WTC11 (cell line): ENCODE measurements at regions not wholly inside any gene's neighbourhood (a gene's known extent, or its start where the extent isn't known, plus 50 kb on each side); places are given as distances from the start of the nearest gene placed in this dataset.

Source experiments
- ATAC-seq: fragments of 200-7000 bp; cut with Tn5 transposase; 2 replicates; pipeline ENCODE4 v1.10.0; 2021; ENCODE audit warnings: mild to moderate bottlenecking, moderate library complexity
- CTCF ChIA-PET: fragments of 300-600 bp; sonication (Branson Sonifier 250); formaldehyde crosslinking; loops from one replicate; lab custom pipeline; 2021; ENCODE audit warnings: antibody characterized with exemption; lab: Charles Lee
- POLR2A ChIA-PET: fragments of 350-600 bp; sonication (Branson Sonifier 250); formaldehyde crosslinking; loops from one replicate; lab custom pipeline; 2021; ENCODE audit warnings: antibody characterized with exemption; lab: Charles Lee
- DNase-seq: peaks from one replicate; pipeline ENCODE4 v3.0.0; 2021; ENCODE audit warnings: low spot score
- H3K27ac Mint-ChIP-seq: 2 replicates; pipeline ENCODE4 v1.8.0; 2021; ENCODE audit warnings: mixed read lengths
- H3K27me3 Mint-ChIP-seq: 2 replicates; pipeline ENCODE4 v1.8.0; 2021; ENCODE audit warnings: low read depth, mild to moderate bottlenecking, moderate library complexity, mixed read lengths
- H3K36me3 Mint-ChIP-seq: 2 replicates; pipeline ENCODE4 v1.8.0; 2021; ENCODE audit warnings: mixed read lengths
- H3K4me1 Mint-ChIP-seq: 2 replicates; pipeline ENCODE4 v1.8.0; 2022; ENCODE audit warnings: mixed read lengths
- H3K4me3 Mint-ChIP-seq: 2 replicates; pipeline ENCODE4 v1.8.0; 2021; ENCODE audit warnings: mild to moderate bottlenecking, moderate library complexity, mixed read lengths
- H3K9me3 Mint-ChIP-seq: 2 replicates; pipeline ENCODE4 v1.8.0; 2021; ENCODE audit warnings: mixed read lengths
- ARID4B ChIP-seq: sonication (generic); formaldehyde crosslinking; IDR thresholded peaks from 2 replicates; pipeline ENCODE4 v1.8.0; 2023; ENCODE audit warnings: missing genetic modification reagents, mild to moderate bottlenecking, borderline replicate concordance
- ATF1 ChIP-seq: sonication (generic); formaldehyde crosslinking; IDR thresholded peaks from 2 replicates; pipeline ENCODE4 v1.8.1; 2023; ENCODE audit warnings: mild to moderate bottlenecking, moderate library complexity, missing genetic modification reagents
- CDX4 ChIP-seq: fragments of 250-450 bp; sonication (Bioruptor Pico); IDR thresholded peaks from 2 replicates; pipeline ENCODE4 v1.9.0; 2021; ENCODE audit warnings: moderate library complexity, mild to moderate bottlenecking, inconsistent platforms, borderline replicate concordance
- FOXJ3 ChIP-seq: sonication (generic); formaldehyde crosslinking; IDR thresholded peaks from 2 replicates; pipeline ENCODE4 v1.9.0; 2021; ENCODE audit warnings: missing genetic modification reagents, mild to moderate bottlenecking, borderline replicate concordance
- FOXK1 ChIP-seq: sonication (generic); formaldehyde crosslinking; IDR thresholded peaks from 2 replicates; pipeline ENCODE4 v1.8.0; 2022; ENCODE audit warnings: mild to moderate bottlenecking, moderate library complexity, missing genetic modification reagents
- FOXP4 ChIP-seq: sonication (generic); formaldehyde crosslinking; IDR thresholded peaks from 2 replicates; pipeline ENCODE4 v1.8.0; 2022; ENCODE audit warnings: mild to moderate bottlenecking, missing genetic modification reagents
- NR1H2 ChIP-seq: sonication (generic); formaldehyde crosslinking; IDR thresholded peaks from 2 replicates; pipeline ENCODE4 v1.9.0; 2021; ENCODE audit warnings: mild to moderate bottlenecking, moderate library complexity, missing genetic modification reagents
- OVOL2 ChIP-seq: fragments of 250-450 bp; sonication (Bioruptor Pico); IDR thresholded peaks from 2 replicates; pipeline ENCODE4 v1.9.0; 2021; ENCODE audit warnings: mild to moderate bottlenecking, borderline replicate concordance
- RELA ChIP-seq: sonication (generic); formaldehyde crosslinking; IDR thresholded peaks from 2 replicates; pipeline ENCODE4 v1.8.1; 2022; ENCODE audit warnings: missing genetic modification reagents, mild to moderate bottlenecking, borderline replicate concordance
- RORB ChIP-seq: fragments of 250-450 bp; sonication (Bioruptor Pico); IDR thresholded peaks from 2 replicates; pipeline ENCODE4 v1.9.0; 2021; ENCODE audit warnings: mild to moderate bottlenecking
- USF2 ChIP-seq: sonication (generic); formaldehyde crosslinking; IDR thresholded peaks from 2 replicates; pipeline ENCODE4 v1.8.1; 2023; ENCODE audit warnings: mild to moderate bottlenecking, missing genetic modification reagents, moderate library complexity
- ZBTB21 ChIP-seq: sonication (generic); formaldehyde crosslinking; IDR thresholded peaks from 2 replicates; pipeline ENCODE4 v1.8.1; 2023; ENCODE audit warnings: mild to moderate bottlenecking, missing genetic modification reagents, borderline replicate concordance
- ZBTB43 ChIP-seq: sonication (generic); formaldehyde crosslinking; IDR thresholded peaks from 2 replicates; pipeline ENCODE4 v1.8.1; 2023; ENCODE audit warnings: mild to moderate bottlenecking, missing genetic modification reagents
- ZMAT4 ChIP-seq: fragments of 250-450 bp; sonication (Bioruptor Pico); IDR thresholded peaks from 2 replicates; pipeline ENCODE4 v1.9.0; 2021; ENCODE audit warnings: mild to moderate bottlenecking
- ZNF121 ChIP-seq: sonication (generic); formaldehyde crosslinking; IDR thresholded peaks from 2 replicates; pipeline ENCODE4 v1.8.0; 2023; ENCODE audit warnings: missing genetic modification reagents
- ZNF317 ChIP-seq: sonication (generic); formaldehyde crosslinking; IDR thresholded peaks from 2 replicates; pipeline ENCODE4 v1.8.1; 2023; ENCODE audit warnings: low read depth, mild to moderate bottlenecking, moderate library complexity, missing genetic modification reagents, borderline replicate concordance
- ZNF423 ChIP-seq: fragments of 250-450 bp; sonication (Bioruptor Pico); IDR thresholded peaks from 2 replicates; pipeline ENCODE4 v2.1.2; 2022; ENCODE audit warnings: mild to moderate bottlenecking, moderate library complexity
- TF ChIP-seq, protein P1 (sequence below): sonication (generic); formaldehyde crosslinking; conservative IDR thresholded peaks from 2 replicates; pipeline ENCODE4 v1.8.1; 2022; ENCODE audit warnings: mild to moderate bottlenecking, missing genetic modification reagents
- TF ChIP-seq, protein P2 (sequence below): sonication (generic); formaldehyde crosslinking; IDR thresholded peaks from 2 replicates; pipeline ENCODE4 v1.8.1; 2022; ENCODE audit warnings: low read depth, mild to moderate bottlenecking, moderate library complexity, missing genetic modification reagents, borderline replicate concordance
- TF ChIP-seq, protein P3 (sequence below): sonication (generic); formaldehyde crosslinking; IDR thresholded peaks from 2 replicates; pipeline ENCODE4 v1.8.0; 2022; ENCODE audit warnings: mild to moderate bottlenecking, missing genetic modification reagents

- TF ChIP-seq ZNF121 (CRISPR knock-in tag) (no peak), ZBTB21 (no peak), ZNF423 (CRISPR knock-in tag) (no peak), ZBTB43 (no peak), RORB (CRISPR knock-in tag) (no peak), ZNF317 (CRISPR knock-in tag) (no peak), ATF1 (no peak), RELA (no peak)
- TF ChIP-seq, protein P1, sequence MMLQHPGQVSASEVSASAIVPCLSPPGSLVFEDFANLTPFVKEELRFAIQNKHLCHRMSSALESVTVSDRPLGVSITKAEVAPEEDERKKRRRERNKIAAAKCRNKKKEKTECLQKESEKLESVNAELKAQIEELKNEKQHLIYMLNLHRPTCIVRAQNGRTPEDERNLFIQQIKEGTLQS (CRISPR knock-in tag): no peak
Measured at GRCh38 chr2:146762786-146763185, 1082.0 kb upstream of the ACVR2A start (continued).

GRCh38 chr2:146754606-146755005 lies 1090.2 kb upstream of the ACVR2A start:
- ChIA-PET POLR2A (no interaction called here), CTCF (no interaction called here)
- H3K27me3 Mint-ChIP-seq: no peaks in the 10 kb centered on the region
- DNase-seq (no peak), ATAC-seq (no peak)
- H3K36me3 Mint-ChIP-seq: no peaks in the 10 kb centered on the region
- H3K27ac Mint-ChIP-seq: no peak overlapping the region
- TF ChIP-seq NR1H2 (CRISPR knock-in tag): no peak
- no peak for TF ChIP-seq ZMAT4 (CRISPR knock-in tag)
- H3K4me1 Mint-ChIP-seq: no peaks in the 10 kb centered on the region
- H3K4me3 Mint-ChIP-seq: no peak overlapping the region
- no peaks in the 10 kb centered on the region for H3K9me3 Mint-ChIP-seq

DNA sequence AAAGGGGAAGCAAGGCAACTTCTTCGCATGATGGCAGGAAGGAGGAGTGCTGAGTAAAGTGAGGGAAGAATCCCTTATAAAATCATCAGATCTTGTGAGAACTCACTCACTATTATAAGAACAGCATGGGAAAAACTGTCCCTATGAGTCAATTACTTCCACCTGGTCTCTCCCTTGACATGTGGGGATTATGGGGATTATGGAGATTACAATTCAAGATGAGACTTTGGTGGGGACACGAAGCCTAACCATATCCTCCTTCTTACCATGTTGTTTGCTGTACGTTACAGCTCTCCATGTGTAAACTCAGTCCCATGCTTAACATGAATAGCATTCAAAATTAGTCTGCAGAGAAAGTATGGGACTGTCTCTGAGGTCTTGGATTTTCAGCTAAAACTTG lies 1096.8 kb upstream of the ACVR2A start:
- TF ChIP-seq, protein P2, sequence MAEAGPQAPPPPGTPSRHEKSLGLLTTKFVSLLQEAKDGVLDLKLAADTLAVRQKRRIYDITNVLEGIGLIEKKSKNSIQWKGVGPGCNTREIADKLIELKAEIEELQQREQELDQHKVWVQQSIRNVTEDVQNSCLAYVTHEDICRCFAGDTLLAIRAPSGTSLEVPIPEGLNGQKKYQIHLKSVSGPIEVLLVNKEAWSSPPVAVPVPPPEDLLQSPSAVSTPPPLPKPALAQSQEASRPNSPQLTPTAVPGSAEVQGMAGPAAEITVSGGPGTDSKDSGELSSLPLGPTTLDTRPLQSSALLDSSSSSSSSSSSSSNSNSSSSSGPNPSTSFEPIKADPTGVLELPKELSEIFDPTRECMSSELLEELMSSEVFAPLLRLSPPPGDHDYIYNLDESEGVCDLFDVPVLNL: no peak
- TF ChIP-seq, protein P3, sequence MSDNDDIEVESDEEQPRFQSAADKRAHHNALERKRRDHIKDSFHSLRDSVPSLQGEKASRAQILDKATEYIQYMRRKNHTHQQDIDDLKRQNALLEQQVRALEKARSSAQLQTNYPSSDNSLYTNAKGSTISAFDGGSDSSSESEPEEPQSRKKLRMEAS: no peak
- TF ChIP-seq OVOL2 (CRISPR knock-in tag): no peak
- Mint-ChIP-seq H3K27ac (no peak overlapping the region), H3K4me3 (no peak overlapping the region), H3K9me3 (no peaks in the 10 kb centered on the region), H3K36me3 (no peaks in the 10 kb centered on the region), H3K4me1 (no peaks in the 10 kb centered on the region), H3K27me3 (no peaks in the 10 kb centered on the region)
- ChIA-PET POLR2A (no interaction called here), CTCF (no interaction called here)
- ATAC-seq: no peak
- DNase-seq: no peak

GRCh38 chr2:146741260-146741659 lies 1103.6 kb upstream of the ACVR2A start:
- no peak for DNase-seq
- no peak overlapping the region for H3K4me3 Mint-ChIP-seq
- no peak for ATAC-seq
- ChIA-PET POLR2A (no interaction called here), CTCF (no interaction called here)
- H3K27ac Mint-ChIP-seq: no peak overlapping the region
- no peaks in the 10 kb centered on the region for H3K27me3 Mint-ChIP-seq
- no peaks in the 10 kb centered on the region for H3K9me3 Mint-ChIP-seq
- no peaks in the 10 kb centered on the region for H3K4me1 Mint-ChIP-seq
- no peaks in the 10 kb centered on the region for H3K36me3 Mint-ChIP-seq
- no peak for TF ChIP-seq RORB (CRISPR knock-in tag)
- TF ChIP-seq CDX4 (CRISPR knock-in tag): no peak
- no peak for TF ChIP-seq RELA
- TF ChIP-seq ARID4B (CRISPR knock-in tag): no peak
- no peak for TF ChIP-seq USF2 (CRISPR knock-in tag)
- TF ChIP-seq FOXJ3: no peak
- TF ChIP-seq ZNF317 (CRISPR knock-in tag): no peak
- no peak for TF ChIP-seq FOXP4 (CRISPR knock-in tag)
- TF ChIP-seq FOXK1 (CRISPR knock-in tag): no peak
